GM21529 (cell line): ENCODE measurements at regions not wholly inside any gene's neighbourhood (a gene's known extent, or its start where the extent isn't known, plus 50 kb on each side); places are given as distances from the start of the nearest gene placed in this dataset.
"Not testable (repeated sequence)": the region's sequence is repeated elsewhere in the genome, so short reads cannot be mapped to it uniquely, and the experiment has no call there.

ENCODE experiments used
- ATAC-seq: cut with Tn5 transposase; IDR thresholded peaks from one replicate; pipeline ENCODE4 v1.9.1; 2021; ENCODE audit not compliant: unreplicated experiment

GRCh38 chr10:22467393-22467792 lies 122.1 kb downstream of the SPAG6 start:
- not testable (repeated sequence) for ATAC-seq

GRCh38 chr10:22468570-22469320 lies 123.4 kb downstream of the SPAG6 start:
- ATAC-seq: no peak

DNA sequence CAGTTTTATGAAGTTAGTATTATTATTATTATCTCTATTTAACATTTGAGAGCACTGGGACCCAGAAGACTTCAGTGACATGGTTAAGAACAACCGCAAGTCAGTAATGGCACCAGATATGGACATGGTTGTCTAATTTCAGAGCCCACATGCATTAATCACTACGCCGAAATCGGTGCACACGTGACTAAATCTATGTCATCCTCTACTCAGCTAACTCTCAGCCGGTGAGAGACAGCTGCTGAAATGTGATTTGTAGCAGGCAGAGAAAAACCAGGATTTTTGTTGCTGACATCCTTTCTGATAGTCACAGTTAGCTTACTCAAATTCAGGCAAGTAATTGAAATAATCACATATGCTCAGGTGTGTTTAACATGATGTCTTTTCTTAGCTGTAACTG lies 127.7 kb downstream of the SPAG6 start:
- no peak for ATAC-seq

GRCh38 chr10:22473459-22473858 lies 128.2 kb downstream of the SPAG6 start:
- no peak for ATAC-seq

GRCh38 chr10:22475651-22476600 lies 130.6 kb downstream of the SPAG6 start:
- ATAC-seq: no peak

- no peak for ATAC-seq
Observed at GRCh38 chr10:22476601-22477321, 131.5 kb downstream of the SPAG6 start.

DNA sequence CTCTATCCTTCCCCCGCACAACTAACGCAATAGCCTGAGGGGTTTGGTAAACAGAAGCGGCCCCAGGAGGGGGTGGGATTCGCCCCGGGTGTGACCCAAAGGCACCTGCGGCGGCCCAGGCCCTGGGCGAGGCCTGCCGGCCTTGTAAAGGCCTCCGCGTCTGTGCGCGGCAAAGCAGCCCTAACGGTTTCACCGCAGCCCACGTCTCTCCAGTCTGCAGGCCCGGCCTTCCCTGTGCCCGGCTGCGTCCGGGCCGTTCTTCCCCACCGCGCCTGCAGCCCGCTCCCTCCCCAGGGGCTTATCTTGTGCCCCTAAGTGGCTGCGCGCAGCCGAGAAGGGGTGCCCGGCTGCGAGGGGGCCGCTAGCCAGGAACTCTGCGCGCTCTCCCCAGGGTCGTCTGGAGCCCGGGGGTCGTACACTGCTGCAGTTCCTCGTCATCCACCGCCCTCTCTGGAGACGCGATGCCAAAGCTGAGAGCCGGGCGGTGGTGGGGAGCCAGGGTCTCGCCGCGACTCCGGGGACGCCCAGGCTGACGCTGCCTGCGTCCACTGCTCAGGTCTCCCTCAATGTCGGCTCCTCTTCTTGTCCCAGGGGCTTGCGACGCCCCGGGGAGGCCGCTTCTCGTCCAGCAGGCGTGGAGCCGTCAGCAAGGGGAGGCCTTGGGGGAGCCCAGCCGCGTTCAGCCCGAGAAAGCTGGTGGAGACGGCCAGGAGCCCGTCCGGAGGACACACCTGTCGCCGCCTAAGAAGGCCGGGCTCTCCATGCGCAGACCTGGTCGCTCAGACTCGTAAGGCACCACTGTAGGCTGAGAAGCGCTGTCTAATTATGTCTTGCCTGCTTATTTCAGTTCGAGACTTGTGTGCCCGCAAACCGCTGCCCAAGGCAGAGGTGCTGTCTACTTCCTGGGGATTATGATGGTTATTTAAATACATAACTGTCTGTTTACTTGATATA lies 132.3 kb downstream of the SPAG6 start:
- no peak for ATAC-seq

GRCh38 chr10:22478555-22479334 lies 133.4 kb downstream of the SPAG6 start:
- ATAC-seq: no peak

DNA sequence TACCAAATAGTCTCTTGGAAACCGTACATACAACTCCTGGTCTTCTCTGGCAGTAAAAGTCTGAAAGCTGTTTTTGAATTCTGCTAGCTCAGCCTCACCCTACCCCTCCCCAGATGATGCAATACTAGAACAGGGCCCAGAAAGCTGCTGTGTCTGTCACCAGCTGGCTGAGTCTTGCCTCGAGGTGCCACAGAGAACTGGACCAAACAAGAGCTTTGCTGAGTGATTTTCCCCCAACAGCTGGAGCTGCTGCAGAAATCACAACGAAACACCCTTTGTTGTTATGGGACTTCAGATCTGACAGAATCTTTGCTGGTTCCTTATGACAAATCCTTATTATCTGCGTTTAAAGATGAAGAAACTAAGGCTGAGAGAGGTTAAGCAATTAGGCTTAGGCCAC lies 134.1 kb downstream of the SPAG6 start:
- no peak for ATAC-seq

- ATAC-seq: no peak
Observed at GRCh38 chr10:22481106-22481505, 135.8 kb downstream of the SPAG6 start.

DNA sequence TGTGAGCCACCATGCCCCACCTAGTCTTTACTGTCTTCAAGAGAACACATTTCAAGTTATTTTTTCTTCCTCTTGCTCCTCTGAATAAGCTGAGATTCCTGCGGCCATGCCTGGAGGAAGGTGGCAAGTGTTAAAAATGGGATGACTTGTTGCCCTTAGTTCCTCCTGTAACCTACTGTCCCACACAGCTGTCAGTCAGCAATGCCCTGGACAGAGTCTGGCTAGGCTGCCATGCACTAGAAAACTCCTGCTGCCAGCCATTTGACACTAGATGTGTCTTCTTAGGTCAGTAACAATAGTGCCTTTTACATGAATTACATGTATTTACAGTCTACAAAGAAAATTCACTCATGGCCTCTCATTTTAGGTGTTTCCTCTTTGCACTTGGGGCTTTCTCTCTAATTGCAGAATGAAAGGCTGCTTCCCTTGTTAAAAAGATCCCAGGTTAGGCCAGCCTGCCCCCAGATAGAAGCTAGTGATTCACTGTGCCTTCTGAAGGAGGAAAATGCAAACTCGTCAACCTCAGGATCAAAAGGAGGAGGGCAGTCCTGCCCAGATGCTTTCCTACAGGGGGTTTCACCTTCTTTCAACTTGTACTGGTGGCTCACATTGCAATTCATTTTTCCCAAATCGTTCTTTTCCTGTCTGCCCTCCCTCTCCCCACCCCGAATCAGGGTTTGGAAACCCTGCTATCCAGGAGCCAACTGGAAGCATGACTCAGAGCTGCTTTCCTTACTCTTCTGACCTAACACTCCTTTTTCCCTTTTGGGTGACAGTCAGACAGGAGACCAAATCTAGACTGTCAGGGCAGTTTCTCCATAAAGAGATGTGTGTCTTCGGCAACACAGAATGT lies 136.6 kb downstream of the SPAG6 start:
- no peak for ATAC-seq

GRCh38 chr10:22483132-22483531 lies 137.8 kb downstream of the SPAG6 start:
- ATAC-seq: peak; percentile 45
